ENCODE measurements at regions not wholly inside any gene's neighbourhood (a gene's known extent, or its start where the extent isn't known, plus 50 kb on each side); places are given as distances from the start of the nearest gene placed in this dataset.
"Not testable (repeated sequence)": the region's sequence is repeated elsewhere in the genome, so short reads cannot be mapped to it uniquely, and the experiment has no call there.

- H3K9me3 Mint-ChIP-seq: peaks cover 41% of the 10 kb centered on the region
- no peak overlapping the region for H3K27ac Mint-ChIP-seq
- H3K36me3 Mint-ChIP-seq (ENCODE audit: low read depth): peaks cover 3% of the 10 kb centered on the region
- H3K4me1 Mint-ChIP-seq: peaks cover 7% of the 10 kb centered on the region
- no peak for DNase-seq
- intact Hi-C loops (cut with micrococcal nuclease): loop anchor here (10.0 kb wide), 1 partner anchor 1532 kb away; no protein-coding TSS in a partner anchor
- H3K4me3 Mint-ChIP-seq: no peak overlapping the region
- peaks cover 75% of the 10 kb centered on the region for H3K27me3 Mint-ChIP-seq
Measured at GRCh38 chr6:28816339-28816908, 107.4 kb downstream of the TRIM27 start.

GRCh38 chr6:28816909-28817807 is 106.6 kb downstream of the TRIM27 start:
- H3K27me3 Mint-ChIP-seq: peaks cover 71% of the 10 kb centered on the region
- H3K4me1 Mint-ChIP-seq: peaks cover 7% of the 10 kb centered on the region
- H3K4me3 Mint-ChIP-seq: no peak overlapping the region
- H3K27ac Mint-ChIP-seq: no peak overlapping the region
- intact Hi-C loops (cut with micrococcal nuclease): loop anchor here (10.0 kb wide), 1 partner anchor 1532 kb away; no protein-coding TSS in a partner anchor
- peaks cover 3% of the 10 kb centered on the region for H3K36me3 Mint-ChIP-seq (ENCODE audit: low read depth)
- peaks cover 38% of the 10 kb centered on the region for H3K9me3 Mint-ChIP-seq
- peak; percentile 61 for DNase-seq

- intact Hi-C loops (cut with micrococcal nuclease): loop anchor here (10.0 kb wide), 1 partner anchor 1533 kb away; no protein-coding TSS in a partner anchor
- Mint-ChIP-seq H3K4me1 (peaks cover 4% of the 10 kb centered on the region), H3K4me3 (no peak overlapping the region), H3K9me3 (peaks cover 31% of the 10 kb centered on the region), H3K27me3 (peaks cover 67% of the 10 kb centered on the region), H3K27ac (no peak overlapping the region), H3K36me3 (ENCODE audit: low read depth) (peaks cover 3% of the 10 kb centered on the region)
- DNase-seq: no peak
Measured at GRCh38 chr6:28817808-28818145, 106.0 kb downstream of the TRIM27 start.

GRCh38 chr6:28824793-28825731 is 98.7 kb downstream of the TRIM27 start:
- Mint-ChIP-seq H3K4me3 (no peak overlapping the region), H3K27me3 (peaks cover 61% of the 10 kb centered on the region), H3K4me1 (peaks cover 7% of the 10 kb centered on the region), H3K9me3 (peaks cover 13% of the 10 kb centered on the region), H3K36me3 (ENCODE audit: low read depth) (peaks cover 1% of the 10 kb centered on the region), H3K27ac (no peak overlapping the region)
- peak; percentile 61 for DNase-seq
- intact Hi-C loops (cut with micrococcal nuclease): no loop called here

GRCh38 chr6:28825732-28826293 is 98.0 kb downstream of the TRIM27 start:
- intact Hi-C loops (cut with micrococcal nuclease): no loop called here
- H3K27me3 Mint-ChIP-seq: peaks cover 66% of the 10 kb centered on the region

GRCh38 chr6:28831683-28832082 is 92.1 kb downstream of the TRIM27 start:
- DNase-seq; H3K4me1 Mint-ChIP-seq; H3K27ac Mint-ChIP-seq; H3K9me3 Mint-ChIP-seq; H3K4me3 Mint-ChIP-seq; H3K36me3 Mint-ChIP-seq (ENCODE audit: low read depth): not testable (repeated sequence)
- peaks cover 54% of the 10 kb centered on the region for H3K27me3 Mint-ChIP-seq
- intact Hi-C loops (cut with micrococcal nuclease): loop anchor here (10.0 kb wide), 2 partner anchors 753 to 927 kb away; partner anchors contain the start of gene OR2H2

More at GRCh38 chr6:28825732-28826293, 98.0 kb downstream of the TRIM27 start:
- H3K27ac Mint-ChIP-seq: no peak overlapping the region
- no peak for DNase-seq
- H3K4me3 Mint-ChIP-seq: no peak overlapping the region
- H3K36me3 Mint-ChIP-seq (ENCODE audit: low read depth): peaks cover 1% of the 10 kb centered on the region
- H3K4me1 Mint-ChIP-seq: peaks cover 7% of the 10 kb centered on the region
- H3K9me3 Mint-ChIP-seq: peaks cover 13% of the 10 kb centered on the region

GRCh38 chr6:28836703-28837102 is 87.1 kb downstream of the TRIM27 start:
- H3K9me3 Mint-ChIP-seq; DNase-seq; H3K27ac Mint-ChIP-seq; H3K4me3 Mint-ChIP-seq; H3K36me3 Mint-ChIP-seq (ENCODE audit: low read depth): not testable (repeated sequence)
- intact Hi-C loops (cut with micrococcal nuclease): loop anchor here (1.0 to 10.0 kb wide), 4 partner anchors 46 to 932 kb away; partner anchors contain the start of gene OR2H2
- Mint-ChIP-seq H3K27me3 (peaks cover 43% of the 10 kb centered on the region), H3K4me1 (peaks cover 16% of the 10 kb centered on the region)

GRCh38 chr6:28838289-28838633 is 85.5 kb downstream of the TRIM27 start:
- no peaks in the 10 kb centered on the region for H3K36me3 Mint-ChIP-seq (ENCODE audit: low read depth)
- peak overlapping the region; percentile 81 for H3K27ac Mint-ChIP-seq
- H3K4me3 Mint-ChIP-seq: peak overlapping the region; percentile 98
- peak; percentile 92 for DNase-seq
- H3K27me3 Mint-ChIP-seq: peaks cover 49% of the 10 kb centered on the region
- H3K9me3 Mint-ChIP-seq: peaks cover 5% of the 10 kb centered on the region
- intact Hi-C loops (cut with micrococcal nuclease): loop anchor here (1.0 to 10.0 kb wide), 7 partner anchors 25 to 933 kb away; partner anchors contain the start of gene OR2H2
- peaks cover 16% of the 10 kb centered on the region for H3K4me1 Mint-ChIP-seq

DNA sequence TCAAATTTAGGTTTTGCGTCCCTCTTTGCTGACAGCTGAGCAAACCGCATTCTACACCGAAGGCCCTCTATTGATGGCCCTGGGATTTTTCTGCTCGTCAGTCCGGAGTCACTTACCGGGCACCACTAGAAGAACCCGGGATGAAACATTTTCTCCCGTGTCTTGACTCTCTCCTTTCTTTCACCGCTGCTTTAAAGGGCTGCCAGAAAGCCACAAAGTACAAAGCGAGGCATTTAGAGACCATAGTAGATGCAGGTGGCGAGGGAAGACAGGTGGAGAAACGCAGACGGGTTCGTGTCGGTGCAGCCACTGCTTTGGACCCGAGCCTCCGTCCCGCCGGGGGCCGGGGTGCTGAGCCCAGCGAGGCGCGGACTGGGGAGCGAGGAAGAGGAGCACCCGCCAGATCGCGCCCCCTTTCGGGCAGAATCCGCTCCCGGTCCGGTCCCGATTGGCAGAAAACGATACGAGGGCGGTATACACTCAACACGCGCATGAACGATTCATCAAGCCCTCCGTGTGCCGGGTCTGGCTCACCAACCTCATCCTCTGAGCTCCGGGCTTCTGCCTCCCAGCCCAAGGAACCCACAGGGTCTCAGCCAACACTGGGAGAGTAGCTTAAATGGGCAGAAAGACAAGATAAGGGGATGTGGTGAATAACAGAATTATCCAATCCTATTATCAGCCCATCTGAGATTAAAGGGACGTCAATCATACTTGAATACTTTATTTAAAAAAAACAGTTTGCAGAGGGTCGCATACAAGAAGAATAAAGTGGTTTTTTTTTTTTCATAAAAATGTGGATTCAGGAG is 84.9 kb downstream of the TRIM27 start:
- Mint-ChIP-seq H3K27ac (peak overlapping the region; percentile 81), H3K4me1 (peaks cover 16% of the 10 kb centered on the region), H3K4me3 (peak overlapping the region; percentile 98), H3K9me3 (peaks cover 5% of the 10 kb centered on the region), H3K27me3 (peaks cover 44% of the 10 kb centered on the region), H3K36me3 (ENCODE audit: low read depth) (no peaks in the 10 kb centered on the region)
- DNase-seq: peak; percentile 94
- intact Hi-C loops (cut with micrococcal nuclease): loop anchor here (1.0 to 10.0 kb wide), 7 partner anchors 24 to 934 kb away; partner anchors contain the start of gene OR2H2

- H3K4me3 Mint-ChIP-seq: peak overlapping the region; percentile 98
- peaks cover 13% of the 10 kb centered on the region for H3K4me1 Mint-ChIP-seq
- H3K36me3 Mint-ChIP-seq (ENCODE audit: low read depth): no peaks in the 10 kb centered on the region
- peaks cover 5% of the 10 kb centered on the region for H3K9me3 Mint-ChIP-seq
- no peak for DNase-seq
- H3K27ac Mint-ChIP-seq: no peak overlapping the region
- intact Hi-C loops (cut with micrococcal nuclease): loop anchor here (5.0 to 10.0 kb wide), 3 partner anchors 43 to 935 kb away; partner anchors contain the start of gene OR2H2
- peaks cover 45% of the 10 kb centered on the region for H3K27me3 Mint-ChIP-seq
Measured at GRCh38 chr6:28839443-28840120, 84.2 kb downstream of the TRIM27 start.

DNA sequence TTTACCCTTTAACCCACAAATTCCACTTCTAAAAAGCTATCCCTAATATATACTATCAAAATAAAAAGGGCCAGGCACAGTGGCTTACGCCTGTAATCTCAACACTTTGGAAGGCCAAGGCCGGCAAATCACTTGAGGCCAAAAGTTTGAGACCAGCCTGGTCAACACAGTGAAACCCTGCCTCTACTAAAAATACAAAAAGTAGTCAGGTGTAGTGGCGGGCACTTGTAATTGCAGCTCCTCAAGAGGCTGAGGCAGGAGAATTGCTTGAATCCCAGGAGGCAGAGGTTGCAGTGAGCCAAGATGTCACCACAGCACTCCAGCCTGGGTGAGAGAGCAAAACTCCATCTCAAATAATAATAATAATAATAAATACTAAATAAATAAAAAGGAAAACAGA is 82.5 kb downstream of the TRIM27 start:
- Mint-ChIP-seq H3K27ac (no peak overlapping the region), H3K4me1 (peaks cover 13% of the 10 kb centered on the region), H3K27me3 (peaks cover 41% of the 10 kb centered on the region), H3K9me3 (peaks cover 5% of the 10 kb centered on the region), H3K4me3 (no peak overlapping the region), H3K36me3 (ENCODE audit: low read depth) (no peaks in the 10 kb centered on the region)
- no peak for DNase-seq
- intact Hi-C loops (cut with micrococcal nuclease): no loop called here

DNA sequence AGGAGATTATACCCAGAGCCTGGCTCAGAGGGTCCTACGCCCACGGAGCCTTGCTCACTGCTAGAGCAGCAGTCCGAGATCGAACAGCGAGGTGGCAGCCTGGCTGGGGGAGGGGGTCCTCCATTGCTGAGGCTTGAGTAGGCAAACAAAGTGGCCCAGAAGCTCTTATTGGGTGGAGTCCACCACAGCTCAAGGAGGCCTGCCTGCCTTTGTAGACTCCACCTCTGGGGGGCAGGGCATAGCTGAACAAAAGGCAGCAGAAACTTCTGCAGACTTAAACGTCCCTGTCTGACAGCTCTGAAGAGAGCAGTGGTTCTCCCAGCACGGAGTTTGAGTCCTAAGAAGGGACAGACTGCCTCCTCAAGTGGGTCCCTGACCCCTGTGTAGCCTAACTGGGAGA is 75.0 kb downstream of the TRIM27 start:
- H3K36me3 Mint-ChIP-seq (ENCODE audit: low read depth); H3K4me1 Mint-ChIP-seq; H3K27ac Mint-ChIP-seq; H3K4me3 Mint-ChIP-seq; H3K9me3 Mint-ChIP-seq; intact Hi-C loops (cut with micrococcal nuclease): not testable (repeated sequence)
- H3K27me3 Mint-ChIP-seq: peaks cover 50% of the 10 kb centered on the region
- peak; percentile 86 for DNase-seq

Measured in activated CD4-positive, alpha-beta T cell treated with anti-CD3 and anti-CD28 coated beads, Interleukin-2, amount 10 ng/mL, durations not matched to agents 24 days and 14 days (primary cell).